ENCODE measurements at regions not wholly inside any gene's neighbourhood (a gene's known extent, or its start where the extent isn't known, plus 50 kb on each side); places are given as distances from the start of the nearest gene placed in this dataset.

- TF ChIP-seq POLR2A (IDR thresholded peaks at IDR 0.05; ENCODE audit: low read length) (no peak), GATA1 (IDR thresholded peaks at IDR 0.05; ENCODE audit: low read depth, low read length) (no peak)
These were observed 189.8 kb upstream of the SALL3 start for GRCh38 chr18:78789850-78790249.

All from erythroblast (primary cell).